Thyroid gland (tissue), 4 donors: ENCODE measurements at regions not wholly inside any gene's neighbourhood (a gene's known extent, or its start where the extent isn't known, plus 50 kb on each side); places are given as distances from the start of the nearest gene placed in this dataset.

Experiments used
- POLR2A ChIP-seq, 2 donors: fragments of 450-650 bp; IDR thresholded peaks; one replicate each; pipeline ENCODE4 v1.6.1; 2017; ENCODE audit warnings: antibody characterized with exemption in 2 of 2, mild to moderate bottlenecking in 2 of 2, moderate library complexity in 1 of 2
- TF ChIP-seq, protein P1 (sequence below), 6 experiments: fragments of 200-600 bp in 3 of 6; fragments of 450-650 bp in 3 of 6; sonication (generic) in 3 of 6; IDR thresholded peaks; one replicate each; pipeline ENCODE4 v1.5.1; 2016 to 2019; ENCODE audit warnings: antibody characterized with exemption in 6 of 6, mild to moderate bottlenecking in 2 of 6, inconsistent platforms in 1 of 6, moderate library complexity in 1 of 6

DNA sequence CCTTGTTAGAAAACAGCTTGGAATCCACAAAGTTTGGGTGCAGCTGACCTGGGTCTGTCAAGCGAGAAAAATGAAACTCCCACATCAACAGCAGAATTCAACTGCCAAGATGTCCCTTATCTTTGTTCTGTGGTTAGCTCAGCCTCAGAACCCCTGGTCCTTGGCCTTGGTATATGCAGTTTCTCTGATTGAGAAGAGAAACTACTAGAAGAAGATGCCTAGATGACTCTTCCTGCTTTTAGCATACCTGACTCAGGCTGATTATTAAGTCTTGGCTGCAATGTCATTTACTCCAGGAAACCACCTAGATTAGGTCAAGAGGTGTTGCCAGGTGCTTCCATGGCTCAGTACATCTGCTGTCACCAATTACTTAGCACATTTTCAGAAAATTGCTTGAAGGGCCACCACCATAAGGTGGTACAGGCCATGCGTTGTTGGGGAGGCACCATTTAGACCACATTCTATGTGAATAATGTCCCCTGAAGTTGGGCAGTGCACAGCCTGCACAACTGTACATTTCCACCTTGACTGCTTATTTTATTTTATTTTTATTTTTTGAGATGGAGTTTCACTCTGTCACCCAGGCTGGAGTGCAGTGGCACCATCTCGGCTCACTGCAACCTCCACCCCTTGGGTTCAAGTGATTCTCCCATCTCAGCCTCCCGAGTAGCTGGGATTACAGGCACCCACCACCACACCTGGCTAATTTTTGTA is 59.4 kb upstream of the ZNF438 start:
- TF ChIP-seq, protein P1, sequence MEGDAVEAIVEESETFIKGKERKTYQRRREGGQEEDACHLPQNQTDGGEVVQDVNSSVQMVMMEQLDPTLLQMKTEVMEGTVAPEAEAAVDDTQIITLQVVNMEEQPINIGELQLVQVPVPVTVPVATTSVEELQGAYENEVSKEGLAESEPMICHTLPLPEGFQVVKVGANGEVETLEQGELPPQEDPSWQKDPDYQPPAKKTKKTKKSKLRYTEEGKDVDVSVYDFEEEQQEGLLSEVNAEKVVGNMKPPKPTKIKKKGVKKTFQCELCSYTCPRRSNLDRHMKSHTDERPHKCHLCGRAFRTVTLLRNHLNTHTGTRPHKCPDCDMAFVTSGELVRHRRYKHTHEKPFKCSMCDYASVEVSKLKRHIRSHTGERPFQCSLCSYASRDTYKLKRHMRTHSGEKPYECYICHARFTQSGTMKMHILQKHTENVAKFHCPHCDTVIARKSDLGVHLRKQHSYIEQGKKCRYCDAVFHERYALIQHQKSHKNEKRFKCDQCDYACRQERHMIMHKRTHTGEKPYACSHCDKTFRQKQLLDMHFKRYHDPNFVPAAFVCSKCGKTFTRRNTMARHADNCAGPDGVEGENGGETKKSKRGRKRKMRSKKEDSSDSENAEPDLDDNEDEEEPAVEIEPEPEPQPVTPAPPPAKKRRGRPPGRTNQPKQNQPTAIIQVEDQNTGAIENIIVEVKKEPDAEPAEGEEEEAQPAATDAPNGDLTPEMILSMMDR (IDR thresholded peaks at IDR 0.05), result no peak
- TF ChIP-seq POLR2A (IDR thresholded peaks at IDR 0.05), result no peak
